CD1c-positive myeloid dendritic cell (primary cell): ENCODE measurements at regions not wholly inside any gene's neighbourhood (a gene's known extent, or its start where the extent isn't known, plus 50 kb on each side); places are given as distances from the start of the nearest gene placed in this dataset.
"Not testable (repeated sequence)": the region's sequence is repeated elsewhere in the genome, so short reads cannot be mapped to it uniquely, and the experiment has no call there.

Experiments
- DNase-seq: peaks from one replicate; pipeline ENCODE4 v3.0.0-alpha.2; 2016; ENCODE audit errors: extremely low spot score

- DNase-seq, result no peak
Observed at GRCh38 chr10:109732254-109732965, 190.9 kb downstream of the XPNPEP1 start.

- DNase-seq, result not testable (repeated sequence)
Observed at GRCh38 chr10:109729895-109730294, 193.4 kb downstream of the XPNPEP1 start.

- DNase-seq, result no peak
Observed at GRCh38 chr10:109727436-109727835, 195.9 kb downstream of the XPNPEP1 start.

- DNase-seq, result no peak
Observed at GRCh38 chr10:109726473-109726872, 196.8 kb downstream of the XPNPEP1 start.

- no peak for DNase-seq
Observed at GRCh38 chr10:109723305-109723704, 200.0 kb downstream of the XPNPEP1 start.

GRCh38 chr10:109721453-109722064, 201.8 kb downstream of the XPNPEP1 start:
- no peak for DNase-seq

GRCh38 chr10:109706026-109706560, 217.2 kb downstream of the XPNPEP1 start:
- DNase-seq, result no peak

- no peak for DNase-seq
Observed at GRCh38 chr10:109701633-109702215, 221.6 kb downstream of the XPNPEP1 start.

- no peak for DNase-seq
Observed at GRCh38 chr10:109698882-109699664, 224.2 kb downstream of the XPNPEP1 start.

GRCh38 chr10:109698086-109698485, 225.2 kb downstream of the XPNPEP1 start:
- no peak for DNase-seq

- DNase-seq, result no peak
Observed at GRCh38 chr10:109696981-109697775, 226.1 kb downstream of the XPNPEP1 start.

- no peak for DNase-seq
Observed at GRCh38 chr10:109696462-109696861, 226.8 kb downstream of the XPNPEP1 start.

- no peak for DNase-seq
Observed at GRCh38 chr10:109695988-109696387, 227.3 kb downstream of the XPNPEP1 start.

- DNase-seq, result no peak
Observed at GRCh38 chr10:109689785-109690184, 233.5 kb downstream of the XPNPEP1 start.

- no peak for DNase-seq
Observed at GRCh38 chr10:109679478-109679877, 243.8 kb downstream of the XPNPEP1 start.

- no peak for DNase-seq
Observed at GRCh38 chr10:109678857-109679256, 244.5 kb downstream of the XPNPEP1 start.

GRCh38 chr10:109676703-109677102, 246.6 kb downstream of the XPNPEP1 start:
- no peak for DNase-seq

GRCh38 chr10:109668703-109669102, 254.6 kb downstream of the XPNPEP1 start:
- no peak for DNase-seq

- DNase-seq, result no peak
Observed at GRCh38 chr10:109668154-109668665, 255.1 kb downstream of the XPNPEP1 start.

- DNase-seq, result no peak
Observed at GRCh38 chr10:109665321-109665720, 258.0 kb downstream of the XPNPEP1 start.

- DNase-seq, result no peak
Observed at GRCh38 chr10:109664554-109664953, 258.8 kb downstream of the XPNPEP1 start.
